Fibroblast of gingiva (primary cell): ENCODE measurements at regions not wholly inside any gene's neighbourhood (a gene's known extent, or its start where the extent isn't known, plus 50 kb on each side); places are given as distances from the start of the nearest gene placed in this dataset.

Experiments
- DNase-seq: peaks from one replicate; pipeline ENCODE4 v3.0.0-alpha.2; 2011; ENCODE audit warnings: low read depth

DNA sequence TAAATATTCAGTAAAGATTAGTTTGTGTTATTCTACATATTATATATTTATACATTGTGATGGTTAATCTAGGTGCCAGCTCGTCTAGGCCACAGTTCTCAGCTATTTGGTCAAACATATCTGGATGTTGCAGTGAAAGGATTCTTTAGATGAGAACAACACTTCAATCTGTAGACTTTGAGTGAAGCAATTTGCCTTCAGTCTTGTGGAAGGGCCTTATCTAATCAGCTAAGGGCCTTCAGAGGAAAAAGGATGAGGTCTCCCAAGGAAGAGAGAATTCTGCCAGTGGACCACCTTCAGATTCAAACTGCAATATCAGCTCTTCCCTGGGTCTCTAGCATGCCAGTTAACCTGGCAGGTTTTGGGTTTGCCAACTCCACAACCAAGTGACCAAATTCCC, 112.0 kb downstream of the SH3TC2 start:
- no peak for DNase-seq

DNA sequence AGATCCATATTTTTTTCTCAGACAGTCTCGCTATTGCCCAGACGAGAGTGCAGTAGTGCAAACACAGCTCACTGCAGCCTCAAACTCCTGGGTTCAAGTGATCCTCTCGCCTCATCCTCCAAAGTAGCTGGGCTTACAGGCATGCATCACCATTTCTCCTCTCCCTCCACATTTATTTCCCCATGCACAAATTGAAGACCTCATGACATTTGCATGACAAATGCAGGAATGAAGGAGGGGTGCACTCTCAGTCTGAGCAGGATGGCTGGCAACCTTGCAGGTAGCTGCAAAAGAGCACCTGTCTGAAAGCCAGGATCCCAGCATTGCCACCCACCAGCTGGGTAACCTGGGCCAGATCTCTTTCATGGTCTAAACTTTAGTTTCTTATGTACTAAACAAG, 111.2 kb downstream of the SH3TC2 start:
- no peak for DNase-seq

DNA sequence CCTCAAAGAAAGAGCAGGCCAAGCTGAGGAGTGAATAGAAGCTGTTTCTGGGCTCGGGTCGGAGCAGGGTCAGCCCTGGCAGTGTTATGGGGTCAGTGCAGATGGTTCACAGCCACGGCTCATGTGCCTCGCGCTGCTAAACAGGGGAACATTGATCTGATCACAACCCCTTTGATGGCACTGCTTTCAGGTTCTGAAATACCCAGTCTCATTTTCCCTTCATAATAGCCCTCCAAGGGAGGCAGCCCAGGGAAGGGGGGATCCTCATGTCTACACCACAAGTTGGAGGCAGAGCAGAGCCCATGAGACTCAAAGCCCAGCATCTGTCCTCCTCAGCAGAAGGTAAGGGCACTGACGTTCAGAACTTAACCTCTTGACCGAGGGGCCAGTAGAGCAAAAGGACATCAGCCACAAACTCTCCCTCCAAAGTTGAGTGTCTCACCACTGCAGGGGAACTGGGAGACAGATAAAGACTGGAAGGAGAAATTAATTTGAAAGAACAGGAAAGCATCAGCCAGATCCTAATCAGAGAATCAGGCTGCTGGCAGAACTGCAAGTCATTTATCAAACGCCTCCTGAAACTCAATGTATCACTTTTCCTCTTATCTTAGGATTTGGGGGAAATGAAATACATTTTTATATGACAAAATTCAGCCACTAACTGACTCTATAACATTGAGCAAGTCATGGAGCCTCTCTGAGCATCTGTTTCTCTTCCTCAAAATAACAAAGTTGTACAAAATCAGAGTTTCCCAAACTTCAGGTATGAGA, 110.6 kb downstream of the SH3TC2 start:
- no peak for DNase-seq

DNA sequence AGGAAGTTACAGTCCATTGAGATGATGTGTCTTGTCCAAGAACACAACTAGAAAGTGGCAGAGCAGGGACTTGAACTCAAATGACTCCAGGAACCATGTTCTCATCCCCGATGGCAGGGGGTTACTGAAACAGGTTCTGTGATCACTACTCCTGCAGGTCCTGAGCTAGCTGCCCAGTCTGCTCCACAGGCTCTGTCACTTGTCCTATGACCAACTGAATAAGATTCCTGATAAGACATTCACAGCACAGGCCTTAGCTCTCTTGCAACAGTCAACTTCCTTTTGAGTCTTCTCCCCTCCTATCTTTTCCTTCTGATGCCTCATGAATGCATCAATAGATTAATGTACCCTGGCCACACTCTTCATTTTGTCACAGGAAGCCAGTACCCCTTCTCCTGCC, 109.2 kb downstream of the SH3TC2 start:
- DNase-seq: no peak
